ENCODE measurements at regions not wholly inside any gene's neighbourhood (a gene's known extent, or its start where the extent isn't known, plus 50 kb on each side); places are given as distances from the start of the nearest gene placed in this dataset.

DNA sequence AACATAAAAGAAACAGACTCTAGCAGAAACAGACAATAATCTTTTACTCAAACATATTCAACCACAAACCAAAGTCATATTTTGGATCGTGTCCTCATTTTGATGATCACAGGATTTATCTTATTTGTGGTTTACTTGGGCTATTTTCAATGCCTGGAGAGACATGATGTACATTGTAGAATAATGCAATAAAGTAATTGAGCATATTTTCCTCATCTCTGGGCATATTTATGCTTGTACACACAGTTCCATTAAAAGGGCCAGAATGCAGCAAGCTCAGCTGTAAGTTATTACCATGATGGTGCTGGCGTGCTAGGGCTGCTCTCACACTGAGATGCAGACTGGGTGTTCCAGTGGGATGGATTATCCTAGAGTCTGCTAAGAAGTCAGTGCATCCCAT lies 456.7 kb downstream of the TLE4 start:
- DNase-seq: no peak

- no peak for DNase-seq
These were observed 454.2 kb downstream of the TLE4 start for GRCh38 chr9:80025796-80026520.

GRCh38 chr9:80025131-80025530 lies 453.4 kb downstream of the TLE4 start:
- DNase-seq: no peak

- DNase-seq: no peak
These were observed 448.8 kb downstream of the TLE4 start for GRCh38 chr9:80020530-80020929.

DNA sequence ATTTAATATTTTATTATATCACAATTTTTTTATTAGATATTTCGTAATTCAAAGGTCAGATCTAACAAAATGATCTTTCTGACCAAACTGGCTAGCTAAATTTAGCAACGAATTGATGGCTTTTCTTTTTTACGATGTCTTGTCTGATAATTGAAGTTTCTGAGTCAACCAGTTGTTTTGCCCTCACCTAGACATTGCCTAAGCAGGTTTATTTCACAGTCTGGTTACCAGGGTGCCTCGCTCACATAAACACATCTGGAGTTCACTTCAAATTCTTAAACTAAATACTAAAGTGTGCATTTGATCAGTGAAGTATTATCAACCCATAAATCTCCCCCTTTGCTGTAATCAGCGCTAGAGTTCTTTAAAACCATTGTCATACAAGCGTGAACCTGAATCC lies 448.3 kb downstream of the TLE4 start:
- no peak for DNase-seq

DNA sequence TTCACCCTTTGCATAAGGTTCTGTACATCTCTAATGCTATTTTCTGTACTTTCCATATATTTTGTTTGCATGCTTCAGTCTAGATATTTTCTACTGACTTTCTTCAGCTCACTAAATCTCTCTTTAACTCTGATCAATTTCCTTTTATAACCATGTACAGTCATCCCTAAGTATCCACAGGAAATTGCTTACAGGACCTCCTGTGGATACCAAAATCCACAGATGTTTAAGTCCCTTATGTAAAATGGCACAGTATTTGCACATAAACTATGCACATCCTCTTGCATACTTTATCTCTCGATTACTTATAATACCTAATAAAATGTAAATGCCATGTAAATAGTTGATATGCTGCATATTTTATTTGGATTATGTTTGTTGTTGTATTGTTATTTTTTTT lies 442.1 kb downstream of the TLE4 start:
- DNase-seq: no peak

- DNase-seq: no peak
These were observed 441.0 kb downstream of the TLE4 start for GRCh38 chr9:80012557-80013330.

- no peak for DNase-seq
These were observed 437.4 kb downstream of the TLE4 start for GRCh38 chr9:80009204-80009603.

DNA sequence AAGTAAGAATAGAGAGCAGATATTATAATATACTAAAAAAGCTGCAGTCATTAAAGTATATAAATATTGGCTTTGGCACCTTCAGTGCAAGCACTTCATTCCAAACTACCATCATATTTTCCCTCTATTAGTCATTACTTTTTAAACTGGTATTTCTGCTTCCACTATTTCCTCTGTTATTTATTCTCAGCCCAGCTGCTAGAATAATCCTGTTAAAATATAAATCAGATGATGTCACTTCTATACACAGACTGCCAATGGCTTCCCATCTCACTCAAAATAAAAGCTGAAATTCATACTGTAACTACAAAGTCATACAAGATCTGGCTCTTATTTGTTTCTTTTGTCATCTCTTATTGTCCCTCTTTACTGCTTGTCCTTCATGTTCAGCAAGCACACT lies 432.9 kb downstream of the TLE4 start:
- no peak for DNase-seq

- no peak for DNase-seq
These were observed 418.8 kb downstream of the TLE4 start for GRCh38 chr9:79990536-79990935.

DNA sequence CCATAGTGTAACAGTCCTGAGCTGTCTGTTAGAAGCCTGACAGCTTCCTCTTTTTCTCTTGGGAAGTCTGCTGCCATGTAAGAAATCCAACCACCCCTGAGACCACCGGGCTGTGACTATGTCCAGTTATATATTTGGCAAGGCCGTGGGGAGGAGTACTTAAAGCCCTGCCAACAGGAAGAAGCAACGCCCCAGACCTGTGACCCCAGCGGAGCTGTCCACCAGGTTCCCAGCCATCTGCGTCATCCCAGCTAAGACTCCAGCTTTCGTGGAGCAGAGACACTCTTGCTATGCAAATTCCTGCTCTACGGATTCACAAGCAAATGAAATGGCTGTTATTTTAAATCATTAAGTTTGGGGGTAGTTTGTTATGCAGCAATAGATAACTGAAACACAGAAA lies 417.3 kb downstream of the TLE4 start:
- DNase-seq: no peak

- DNase-seq: no peak
These were observed 416.4 kb downstream of the TLE4 start for GRCh38 chr9:79988126-79988525.

GRCh38 chr9:79986437-79986836 lies 414.7 kb downstream of the TLE4 start:
- no peak for DNase-seq

DNA sequence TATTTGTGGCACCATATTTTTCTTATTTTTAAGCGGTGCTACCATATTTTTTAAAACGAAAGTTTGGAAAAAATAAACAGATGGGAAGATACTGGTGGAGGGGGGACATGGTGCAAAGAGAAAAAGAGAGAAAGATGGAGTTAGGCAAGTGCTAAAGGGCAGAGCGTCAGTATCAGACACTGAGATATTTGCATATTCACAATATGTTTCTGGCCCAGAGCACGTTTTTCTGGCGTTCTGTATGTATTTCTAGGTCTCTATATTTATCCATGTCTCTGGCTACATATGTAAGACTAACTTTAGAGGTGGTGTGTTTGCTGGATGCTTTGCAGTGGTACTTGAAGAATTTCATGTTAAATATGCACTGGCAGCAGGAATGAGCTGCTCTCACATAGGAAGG lies 414.0 kb downstream of the TLE4 start:
- no peak for DNase-seq

GRCh38 chr9:79985264-79985663 lies 413.5 kb downstream of the TLE4 start:
- DNase-seq: no peak

GRCh38 chr9:79984429-79985067 lies 412.8 kb downstream of the TLE4 start:
- no peak for DNase-seq

- DNase-seq: no peak
These were observed 408.7 kb downstream of the TLE4 start for GRCh38 chr9:79980432-79980831.

DNA sequence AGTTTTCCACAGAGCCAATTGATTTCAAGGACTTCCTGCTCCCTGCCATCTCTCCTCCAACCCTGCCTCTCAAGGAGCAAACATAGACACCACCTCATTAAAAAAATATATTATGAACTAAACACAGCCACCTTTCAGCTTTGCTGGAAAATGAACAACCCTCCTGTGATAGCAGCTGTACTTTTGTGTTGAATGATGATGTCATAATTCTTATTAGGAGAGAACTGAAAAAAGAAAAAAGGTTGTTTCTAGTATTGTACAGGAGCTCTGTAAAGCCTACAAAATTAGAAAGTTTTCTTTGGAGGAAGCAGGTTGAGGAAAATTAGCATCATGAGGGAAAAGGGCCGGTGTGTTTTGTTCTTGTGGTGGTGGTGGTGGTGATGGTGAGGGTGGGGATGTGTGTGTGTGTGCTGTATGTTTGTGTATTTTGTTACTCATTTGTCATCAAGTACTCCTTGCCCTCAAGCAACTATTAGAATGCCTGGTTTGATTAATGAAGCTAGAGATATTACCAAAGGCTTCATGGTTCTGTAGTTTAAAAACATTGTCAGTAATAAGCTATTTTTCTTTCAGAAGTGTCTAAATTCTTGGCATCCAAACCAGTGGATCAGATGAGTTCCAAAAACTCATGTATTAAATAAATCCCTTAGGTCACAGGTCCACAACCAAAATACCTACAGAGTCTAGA lies 405.9 kb downstream of the TLE4 start:
- no peak for DNase-seq

- no peak for DNase-seq
These were observed 405.3 kb downstream of the TLE4 start for GRCh38 chr9:79977074-79977435.

- no peak for DNase-seq
These were observed 404.7 kb downstream of the TLE4 start for GRCh38 chr9:79976257-79977073.

DNA sequence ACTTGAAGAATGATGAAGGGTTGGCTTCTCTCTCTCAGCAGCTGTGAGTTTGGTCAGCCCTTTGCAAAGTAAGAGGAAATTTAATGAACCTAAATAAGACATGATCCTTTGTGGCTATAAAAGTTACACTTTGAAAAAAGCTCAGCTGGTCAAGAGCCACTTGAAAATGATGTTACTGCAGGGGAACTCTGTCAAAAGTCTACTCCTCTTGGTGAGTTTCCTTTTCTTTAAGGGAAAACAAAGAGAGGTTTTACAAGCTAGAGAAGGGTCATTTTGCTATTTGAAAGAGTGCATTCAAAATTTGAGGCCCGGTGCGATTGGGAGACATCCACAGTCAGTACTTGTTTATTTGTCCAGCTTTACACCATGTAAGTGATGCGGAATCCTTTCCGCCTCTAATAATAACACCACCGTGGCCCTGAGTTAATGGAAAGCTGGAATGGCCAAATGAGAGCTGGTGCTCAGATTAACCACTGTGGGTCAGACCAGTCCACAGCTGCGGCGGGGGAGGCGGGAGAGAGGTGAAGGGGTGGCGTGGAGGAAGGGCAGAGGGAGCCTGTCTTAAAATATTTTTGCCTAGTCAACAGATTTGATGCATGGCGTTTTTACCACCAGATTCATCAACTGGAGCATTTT lies 404.0 kb downstream of the TLE4 start:
- no peak for DNase-seq
